ENCODE measurements at regions not wholly inside any gene's neighbourhood (a gene's known extent, or its start where the extent isn't known, plus 50 kb on each side); places are given as distances from the start of the nearest gene placed in this dataset.

DNA sequence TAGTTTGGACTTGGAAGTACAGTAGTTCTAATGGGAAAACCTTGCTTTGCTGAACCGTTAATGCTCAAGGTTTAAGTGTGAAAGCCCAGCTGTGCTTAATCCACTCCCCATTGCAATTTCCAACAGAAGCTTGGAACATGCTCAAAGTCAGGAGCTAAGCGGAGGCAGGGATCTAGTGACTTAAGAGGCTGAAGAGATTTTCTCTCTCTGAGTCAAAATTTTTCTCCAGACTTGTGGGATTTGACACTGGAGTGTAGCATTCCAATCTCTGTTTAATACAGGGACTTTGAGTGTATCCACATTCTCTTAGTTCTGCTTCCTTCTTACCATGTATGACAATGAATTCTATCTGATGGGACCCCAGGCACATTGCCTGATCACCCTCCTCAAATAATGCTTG, 471.8 kb downstream of the KIF4B start:
- TF ChIP-seq ARNTL (CRISPR knock-in tag; IDR thresholded peaks at IDR 0.05; ENCODE audit: borderline replicate concordance, low read depth): no peak
- TF ChIP-seq, protein P1, sequence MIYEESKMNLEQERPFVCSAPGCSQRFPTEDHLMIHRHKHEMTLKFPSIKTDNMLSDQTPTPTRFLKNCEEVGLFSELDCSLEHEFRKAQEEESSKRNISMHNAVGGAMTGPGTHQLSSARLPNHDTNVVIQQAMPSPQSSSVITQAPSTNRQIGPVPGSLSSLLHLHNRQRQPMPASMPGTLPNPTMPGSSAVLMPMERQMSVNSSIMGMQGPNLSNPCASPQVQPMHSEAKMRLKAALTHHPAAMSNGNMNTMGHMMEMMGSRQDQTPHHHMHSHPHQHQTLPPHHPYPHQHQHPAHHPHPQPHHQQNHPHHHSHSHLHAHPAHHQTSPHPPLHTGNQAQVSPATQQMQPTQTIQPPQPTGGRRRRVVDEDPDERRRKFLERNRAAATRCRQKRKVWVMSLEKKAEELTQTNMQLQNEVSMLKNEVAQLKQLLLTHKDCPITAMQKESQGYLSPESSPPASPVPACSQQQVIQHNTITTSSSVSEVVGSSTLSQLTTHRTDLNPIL (CRISPR knock-in tag; IDR thresholded peaks at IDR 0.05; ENCODE audit: low read depth): no peak

Measured in SK-N-SH treated with all-trans-retinoic acid at 6 μM for 48 hours (cell line).